Progenitor cell of endocrine pancreas (in vitro differentiated cells): ENCODE measurements at regions not wholly inside any gene's neighbourhood (a gene's known extent, or its start where the extent isn't known, plus 50 kb on each side); places are given as distances from the start of the nearest gene placed in this dataset.

Experiments
- DNase-seq: peaks from one replicate; pipeline ENCODE4 v3.0.0; 2021; ENCODE audit warnings: low spot score; ENCODE audit not compliant: unreplicated experiment
- H3K27ac Mint-ChIP-seq: 2 replicates; pipeline ENCODE4 v1.8.0; 2021; ENCODE audit warnings: mild to moderate bottlenecking, moderate library complexity, mixed read lengths
- H3K27me3 Mint-ChIP-seq: 2 replicates; pipeline ENCODE4 v1.8.0; 2021; ENCODE audit warnings: mixed read lengths
- H3K36me3 Mint-ChIP-seq: 2 replicates; pipeline ENCODE4 v1.8.0; 2022; ENCODE audit warnings: mixed read lengths; ENCODE audit not compliant: insufficient read depth
- H3K4me1 Mint-ChIP-seq: 2 replicates; pipeline ENCODE4 v1.8.0; 2021; ENCODE audit warnings: low read depth, mixed read lengths
- H3K4me3 Mint-ChIP-seq: 2 replicates; pipeline ENCODE4 v1.8.0; 2021; ENCODE audit warnings: low read depth, mild to moderate bottlenecking, moderate library complexity, mixed read lengths
- H3K9me3 Mint-ChIP-seq: 2 replicates; pipeline ENCODE4 v1.8.0; 2021; ENCODE audit warnings: low read depth, mixed read lengths
- TF ChIP-seq, protein P1 (sequence below): fragments of 200-600 bp; sonication (generic); IDR thresholded peaks from one replicate; pipeline ENCODE4 v1.5.0; 2021; ENCODE audit warnings: antibody characterized with exemption, mild to moderate bottlenecking; ENCODE audit not compliant: unreplicated experiment

DNA sequence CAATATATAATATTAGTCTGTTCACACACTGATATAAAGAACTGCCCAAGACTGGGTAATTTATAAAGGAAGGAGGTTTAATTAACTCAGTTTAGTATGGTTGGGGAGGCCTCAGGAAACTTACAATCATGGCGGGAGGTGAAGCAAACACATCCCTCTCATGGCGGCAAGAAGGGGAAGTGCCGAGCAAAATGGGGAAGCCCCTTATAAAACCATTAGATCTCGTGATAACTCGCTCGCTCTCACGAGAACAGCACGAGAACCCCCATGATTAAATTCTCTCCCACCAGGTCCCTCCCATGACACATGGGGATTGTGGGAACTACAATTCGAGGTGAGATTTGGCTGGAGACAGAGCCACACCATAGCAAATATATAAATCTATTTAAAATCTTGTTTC, 269.8 kb downstream of the ATP23 start:
- no peak for DNase-seq
- Mint-ChIP-seq H3K4me1 (no peaks in the 10 kb centered on the region), H3K4me3 (no peak overlapping the region), H3K9me3 (peaks cover 13% of the 10 kb centered on the region), H3K27ac (no peak overlapping the region), H3K27me3 (no peaks in the 10 kb centered on the region), H3K36me3 (no peaks in the 10 kb centered on the region)
- TF ChIP-seq, protein P1, sequence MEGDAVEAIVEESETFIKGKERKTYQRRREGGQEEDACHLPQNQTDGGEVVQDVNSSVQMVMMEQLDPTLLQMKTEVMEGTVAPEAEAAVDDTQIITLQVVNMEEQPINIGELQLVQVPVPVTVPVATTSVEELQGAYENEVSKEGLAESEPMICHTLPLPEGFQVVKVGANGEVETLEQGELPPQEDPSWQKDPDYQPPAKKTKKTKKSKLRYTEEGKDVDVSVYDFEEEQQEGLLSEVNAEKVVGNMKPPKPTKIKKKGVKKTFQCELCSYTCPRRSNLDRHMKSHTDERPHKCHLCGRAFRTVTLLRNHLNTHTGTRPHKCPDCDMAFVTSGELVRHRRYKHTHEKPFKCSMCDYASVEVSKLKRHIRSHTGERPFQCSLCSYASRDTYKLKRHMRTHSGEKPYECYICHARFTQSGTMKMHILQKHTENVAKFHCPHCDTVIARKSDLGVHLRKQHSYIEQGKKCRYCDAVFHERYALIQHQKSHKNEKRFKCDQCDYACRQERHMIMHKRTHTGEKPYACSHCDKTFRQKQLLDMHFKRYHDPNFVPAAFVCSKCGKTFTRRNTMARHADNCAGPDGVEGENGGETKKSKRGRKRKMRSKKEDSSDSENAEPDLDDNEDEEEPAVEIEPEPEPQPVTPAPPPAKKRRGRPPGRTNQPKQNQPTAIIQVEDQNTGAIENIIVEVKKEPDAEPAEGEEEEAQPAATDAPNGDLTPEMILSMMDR = no peak

DNA sequence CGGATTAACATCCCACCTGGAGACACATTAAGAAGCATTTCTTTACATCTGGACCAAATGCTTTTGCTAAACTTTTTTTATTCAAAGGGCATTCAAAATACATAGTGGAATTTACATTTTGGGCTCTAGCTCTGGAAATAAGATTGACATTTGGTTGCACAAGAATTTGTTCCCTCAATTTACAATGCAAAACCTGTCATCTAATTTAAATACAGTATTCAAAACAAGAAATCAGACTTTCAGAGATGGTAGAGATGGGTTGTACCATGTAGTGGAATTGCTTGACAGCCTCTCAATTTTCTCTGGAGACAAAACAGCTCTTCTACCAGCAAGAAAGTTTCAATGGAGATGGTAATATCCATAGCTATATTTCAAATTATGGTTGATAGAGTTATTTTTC, 275.8 kb downstream of the ATP23 start:
- no peak for DNase-seq
- H3K4me3 Mint-ChIP-seq = no peak overlapping the region
- H3K36me3 Mint-ChIP-seq = no peaks in the 10 kb centered on the region
- no peaks in the 10 kb centered on the region for H3K27me3 Mint-ChIP-seq
- H3K9me3 Mint-ChIP-seq = peaks cover 13% of the 10 kb centered on the region
- TF ChIP-seq, protein P1 = no peak
- H3K4me1 Mint-ChIP-seq = no peaks in the 10 kb centered on the region
- H3K27ac Mint-ChIP-seq = no peak overlapping the region

DNA sequence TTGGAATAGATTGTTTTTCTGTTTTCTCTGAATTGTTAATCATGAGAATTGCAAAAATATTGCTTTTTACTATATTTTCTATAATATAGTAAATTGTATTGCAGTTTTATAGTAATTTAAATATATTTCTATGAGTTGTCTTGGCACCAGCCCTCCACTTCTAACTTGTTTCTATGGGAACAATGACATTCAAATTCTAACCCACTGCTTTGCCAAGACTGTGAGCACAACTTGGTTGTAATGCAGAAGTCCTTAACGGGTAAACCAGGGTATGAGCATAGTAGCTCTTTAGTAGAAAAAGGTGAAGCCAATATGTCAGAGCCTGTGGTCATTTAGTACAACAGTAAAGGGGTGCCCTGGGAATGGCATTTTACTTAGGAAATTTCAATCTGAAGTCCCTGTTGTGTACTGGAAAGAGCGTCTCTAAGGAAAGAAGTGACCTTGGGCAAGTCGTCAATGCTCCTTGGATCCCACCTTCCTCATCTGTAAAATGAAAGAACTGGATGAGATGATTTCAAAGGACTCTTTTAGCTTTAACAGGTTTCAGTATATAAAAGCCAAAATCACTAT, 283.3 kb downstream of the ATP23 start:
- Mint-ChIP-seq H3K4me3 (no peak overlapping the region), H3K27me3 (no peaks in the 10 kb centered on the region), H3K27ac (no peak overlapping the region), H3K36me3 (no peaks in the 10 kb centered on the region), H3K4me1 (peaks cover 8% of the 10 kb centered on the region), H3K9me3 (peaks cover 2% of the 10 kb centered on the region)
- no peak for DNase-seq
- TF ChIP-seq, protein P1 = no peak

DNA sequence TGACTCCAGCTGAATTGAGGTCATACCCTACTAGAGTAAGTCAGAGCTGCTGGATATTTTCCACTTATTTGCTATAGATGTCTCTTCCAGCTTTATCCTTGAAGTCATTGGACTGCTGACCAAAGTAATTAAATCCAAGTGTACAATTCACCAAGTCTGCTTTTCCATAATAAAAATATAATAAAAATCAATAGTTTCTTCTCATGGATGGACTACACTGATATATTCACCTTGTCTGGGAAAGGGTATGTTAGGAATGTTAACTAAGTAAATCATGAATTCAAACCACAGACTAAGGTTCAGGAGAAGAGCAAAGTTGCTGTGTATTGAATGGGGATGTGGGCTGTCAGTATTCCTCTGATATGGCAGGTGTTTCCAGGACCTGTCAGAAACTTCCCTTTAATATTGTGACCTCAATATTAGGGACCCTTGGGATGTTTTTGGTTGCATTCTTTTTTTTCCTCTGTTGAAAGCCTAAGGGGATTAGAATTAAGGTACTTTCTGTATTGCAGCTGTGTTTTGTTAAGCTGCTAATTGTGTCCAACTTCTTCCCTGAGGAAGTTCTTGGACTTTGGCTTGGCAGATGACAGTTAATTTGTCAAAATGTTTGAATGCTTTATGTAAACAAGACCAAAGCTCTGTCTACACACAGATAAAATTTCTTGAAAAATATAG, 284.0 kb downstream of the ATP23 start:
- no peaks in the 10 kb centered on the region for H3K36me3 Mint-ChIP-seq
- no peak overlapping the region for H3K4me3 Mint-ChIP-seq
- H3K27me3 Mint-ChIP-seq = no peaks in the 10 kb centered on the region
- TF ChIP-seq, protein P1 = no peak
- H3K9me3 Mint-ChIP-seq = peaks cover 8% of the 10 kb centered on the region
- no peak for DNase-seq
- peaks cover 8% of the 10 kb centered on the region for H3K4me1 Mint-ChIP-seq
- no peak overlapping the region for H3K27ac Mint-ChIP-seq

DNA sequence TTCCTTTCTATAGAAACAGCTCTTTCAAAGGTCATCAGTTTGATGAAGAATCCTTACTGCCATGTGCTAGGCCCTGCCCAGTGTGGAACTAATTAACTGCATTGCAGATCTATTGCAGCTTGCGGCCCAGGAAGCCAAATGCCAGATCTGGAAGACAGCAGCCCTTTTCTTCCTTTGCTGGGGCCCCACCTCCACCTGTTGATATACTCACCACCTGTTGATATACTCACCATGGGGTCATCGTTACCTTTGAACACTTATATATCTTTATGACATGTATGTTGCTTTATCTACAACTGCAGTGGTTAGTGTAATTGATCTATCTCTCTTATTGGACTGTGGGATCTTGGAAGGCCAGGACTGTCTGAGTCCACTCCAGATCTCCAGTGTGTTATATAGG, 292.5 kb downstream of the ATP23 start:
- Mint-ChIP-seq H3K27me3 (no peaks in the 10 kb centered on the region), H3K4me1 (no peaks in the 10 kb centered on the region), H3K27ac (no peak overlapping the region), H3K4me3 (no peak overlapping the region), H3K36me3 (no peaks in the 10 kb centered on the region), H3K9me3 (peaks cover 21% of the 10 kb centered on the region)
- TF ChIP-seq, protein P1 = no peak
- DNase-seq = no peak
